B cell (primary cell): ENCODE measurements at regions not wholly inside any gene's neighbourhood (a gene's known extent, or its start where the extent isn't known, plus 50 kb on each side); places are given as distances from the start of the nearest gene placed in this dataset.

ENCODE experiments used
- ATAC-seq: fragments of 200-7000 bp; cut with Tn5 transposase; one replicate; pipeline ENCODE4 v1.10.0; 2021; ENCODE audit warnings: low read depth, mild to moderate bottlenecking, moderate number of reproducible peaks, moderate library complexity
- CTCF ChIA-PET: fragments of 350-600 bp; sonication (Branson Sonifier 250); formaldehyde crosslinking; loops from one replicate; lab custom pipeline; 2021; ENCODE audit warnings: antibody characterized with exemption, inconsistent platforms; lab: Charles Lee
- POLR2A ChIA-PET: fragments of 350-600 bp; sonication (Branson Sonifier 250); formaldehyde crosslinking; loops from one replicate; lab custom pipeline; 2021; ENCODE audit warnings: antibody characterized with exemption; lab: Charles Lee
- DNase-seq: peaks from one replicate; pipeline ENCODE4 v3.0.0; 2013
- H2AFZ ChIP-seq: 2 replicates; pipeline ENCODE4 v1.6.1; 2012; ENCODE audit warnings: mild to moderate bottlenecking, low read depth, low read length; ENCODE audit not compliant: insufficient read depth, poor library complexity, severe bottlenecking
- H3K27ac ChIP-seq, 2 donors: 1 replicate in 1 of 2; 2 replicates in 1 of 2; pipeline ENCODE4 v1.5.1; 2012 to 2013; ENCODE audit warnings: low read length in 2 of 2, mild to moderate bottlenecking in 2 of 2, moderate library complexity in 1 of 2
- H3K27me3 ChIP-seq, 4 experiments: fragments of 200-600 bp in 1 of 4; sonication (generic) in 1 of 4; replicated peaks in 1 of 4; 1 replicate in 2 of 4; 2 replicates in 2 of 4; pipeline versions ENCODE4 v1.6.1 to v1.7.0; 2013 to 2016; ENCODE audit warnings: low read length in 3 of 4, mild to moderate bottlenecking in 2 of 4, mixed read lengths in 1 of 4, moderate library complexity in 1 of 4; ENCODE audit not compliant: insufficient read depth in 4 of 4, control insufficient read depth in 3 of 4; ENCODE audit errors: control extremely low read depth in 1 of 4
- H3K36me3 ChIP-seq, 2 experiments: replicated peaks in 1 of 2; 1 replicate in 1 of 2; 2 replicates in 1 of 2; pipeline versions ENCODE4 v1.6.1 to v1.7.1; 2013; ENCODE audit warnings: low read length in 1 of 2; ENCODE audit not compliant: insufficient read depth in 2 of 2, control insufficient read depth in 1 of 2; ENCODE audit errors: control extremely low read depth in 1 of 2, extremely low read depth in 1 of 2
- H3K4me1 ChIP-seq, 2 donors: fragments of 200-600 bp in 1 of 2; sonication (generic) in 1 of 2; 1 replicate in 1 of 2; 2 replicates in 1 of 2; pipeline versions ENCODE4 v1.5.1 to v1.6.1; 2013 to 2017; ENCODE audit warnings: low read length in 2 of 2; ENCODE audit not compliant: control insufficient read depth in 2 of 2, insufficient read depth in 2 of 2
- H3K4me2 ChIP-seq: replicated peaks from 2 replicates; pipeline ENCODE3; 2012; ENCODE audit warnings: mild to moderate bottlenecking, low read depth, low read length; ENCODE audit not compliant: poor library complexity, severe bottlenecking
- H3K4me3 ChIP-seq, 5 experiments: fragments of 200-600 bp in 1 of 5; sonication (generic) in 1 of 5; 1 replicate in 3 of 5; 2 replicates in 2 of 5; pipeline versions ENCODE4 v1.5.1 to v1.7.0; 2011 to 2016; ENCODE audit warnings: low read length in 4 of 5, mild to moderate bottlenecking in 4 of 5, low read depth in 2 of 5, control low read depth in 1 of 5, moderate library complexity in 1 of 5; ENCODE audit not compliant: insufficient read depth in 1 of 5; ENCODE audit errors: control extremely low read depth in 1 of 5, extremely low read depth in 1 of 5
- H3K79me2 ChIP-seq: fragments of 200-600 bp; sonication (generic); one replicate; pipeline ENCODE4 v1.6.0; 2016; ENCODE audit warnings: low read length; ENCODE audit not compliant: control insufficient read depth, insufficient read depth
- H3K9ac ChIP-seq: fragments of 200-600 bp; sonication (generic); 2 replicates; pipeline ENCODE4 v1.6.1; 2017; ENCODE audit warnings: mild to moderate bottlenecking, low read length, moderate library complexity
- H3K9me3 ChIP-seq, 3 donors: one replicate each; pipeline versions ENCODE4 v1.6.1 to v1.7.1; 2013; ENCODE audit warnings: low read length in 2 of 3; ENCODE audit not compliant: control insufficient read depth in 2 of 3, insufficient read depth in 1 of 3; ENCODE audit errors: control extremely low read depth in 1 of 3
- H4K20me1 ChIP-seq: 2 replicates; pipeline ENCODE4 v1.6.0; 2012; ENCODE audit warnings: mild to moderate bottlenecking, low read length; ENCODE audit not compliant: insufficient read depth, control insufficient read depth, poor library complexity, severe bottlenecking
- H3K27ac Mint-ChIP-seq: one replicate; pipeline ENCODE4 v1.8.0; 2021; ENCODE audit warnings: mixed read lengths
- H3K27me3 Mint-ChIP-seq: one replicate; pipeline ENCODE4 v1.8.0; 2021; ENCODE audit warnings: mixed read lengths
- H3K4me1 Mint-ChIP-seq: one replicate; pipeline ENCODE4 v1.8.0; 2021; ENCODE audit warnings: mixed read lengths
- H3K4me3 Mint-ChIP-seq: one replicate; pipeline ENCODE4 v1.8.0; 2021; ENCODE audit warnings: mixed read lengths
- H3K9me3 Mint-ChIP-seq: one replicate; pipeline ENCODE4 v1.8.0; 2022; ENCODE audit warnings: mixed read lengths; ENCODE audit not compliant: insufficient read depth
- CTCF ChIP-seq: fragments of 200-600 bp; IDR thresholded peaks from one replicate; pipeline ENCODE4 v1.8.0; 2022; ENCODE audit warnings: antibody characterized with exemption, mild to moderate bottlenecking
- EZH2 ChIP-seq: IDR thresholded peaks from 2 replicates; pipeline ENCODE4 v1.6.1; 2012; ENCODE audit warnings: borderline replicate concordance, low read depth, mild to moderate bottlenecking, moderate library complexity, low read length; ENCODE audit not compliant: insufficient read depth, poor library complexity, severe bottlenecking
- WGBS: methylation state at CpG from one replicate; pipeline ENCODE4 v1.1.5; 2013; ENCODE audit warnings: missing lambda C conversion rate; ENCODE audit not compliant: insufficient coverage; 5-methylcytosine and 5-hydroxymethylcytosine counted together
- intact Hi-C: fragments of 100-400 bp; cut with micrococcal nuclease; formaldehyde crosslinking; loops from one replicate; pipeline ENCODE4 v1.10.0; 2022

- H2AFZ ChIP-seq: no peak overlapping the region
- H3K27me3 ChIP-seq: no peaks in the 10 kb centered on the region
- H3K4me3 ChIP-seq: no peak overlapping the region
- intact Hi-C loops: no loop called here
- H3K9ac ChIP-seq: no peak overlapping the region
- no peaks in the 10 kb centered on the region for H3K36me3 ChIP-seq
- no peaks in the 10 kb centered on the region for H3K4me1 Mint-ChIP-seq
- ChIA-PET CTCF (no interaction called here), POLR2A (no interaction called here)
- no peaks in the 10 kb centered on the region for H3K79me2 ChIP-seq
- no peak overlapping the region for H3K27ac ChIP-seq
- WGBS: 61% methylated on average over 8 of the region's 13 CpGs
- H3K27me3 Mint-ChIP-seq: peaks cover 4% of the 10 kb centered on the region
- H3K9me3 Mint-ChIP-seq: no peaks in the 10 kb centered on the region
- peaks cover 0 to 3% (median 0%) of the 10 kb centered on the region in 3 donors for H3K9me3 ChIP-seq
- no peak overlapping the region for H3K4me3 Mint-ChIP-seq
- H3K4me2 ChIP-seq: no peak overlapping the region
- TF ChIP-seq EZH2 (no peak), CTCF (no peak)
- H4K20me1 ChIP-seq: no peaks in the 10 kb centered on the region
- no peaks in the 10 kb centered on the region for H3K4me1 ChIP-seq
- ATAC-seq (no peak), DNase-seq (no peak)
- H3K27ac Mint-ChIP-seq: no peak overlapping the region
Measured at GRCh38 chr2:15784106-15784885, 156.1 kb upstream of the MYCN start.
